ENCODE measurements at regions not wholly inside any gene's neighbourhood (a gene's known extent, or its start where the extent isn't known, plus 50 kb on each side); places are given as distances from the start of the nearest gene placed in this dataset.

GRCh38 chr1:175845338-175845737 is 101.9 kb upstream of the TNR start:
- Histone ChIP-seq H3K79me2 (ENCODE audit: control insufficient read depth, insufficient read depth, low read length) (no peaks in the 10 kb centered on the region), H3K9me3 (replicated peaks; ENCODE audit: control insufficient read depth, insufficient read depth, low read length) (no peaks in the 10 kb centered on the region), H4K20me1 (ENCODE audit: control insufficient read depth, insufficient read depth) (no peaks in the 10 kb centered on the region), H3K36me3 (ENCODE audit: control insufficient read depth in 2 of 2, insufficient read depth in 2 of 2, low read length in 1 of 2) (no peaks in the 10 kb centered on the region), H2AFZ (ENCODE audit: control insufficient read depth, low read depth, low read length) (no peak overlapping the region), H3K27ac (ENCODE audit: control insufficient read depth, insufficient read depth) (no peak overlapping the region), H3K27me3 (replicated peaks in 1 of 2; ENCODE audit: control insufficient read depth in 2 of 2, insufficient read depth in 2 of 2, low read length in 1 of 2) (peaks cover 0 to 3% of the 10 kb centered on the region in 2 experiments; a peak in 1 of 4 replicates), H3K4me3 (no peak overlapping the region), H3K9ac (ENCODE audit: control insufficient read depth, insufficient read depth, low read length) (no peak overlapping the region), H3K4me2 (ENCODE audit: control insufficient read depth, insufficient read depth) (no peak overlapping the region), H3K4me1 (ENCODE audit: control insufficient read depth, insufficient read depth, low read length) (no peaks in the 10 kb centered on the region)
- ChIA-PET POLR2A (no interaction called here), RAD21 (ENCODE audit: unreplicated experiment) (no interaction called here), CTCF (no interaction called here), SMC1A (ENCODE audit: uncharacterized antibody, unreplicated experiment) (no interaction called here)
- WGBS (ENCODE audit: insufficient coverage, insufficient replicate concordance, low lambda C conversion rate, missing lambda C conversion rate): 9% methylated on average over 3 of the region's 3 CpGs
- FAIRE-seq (no peak), ATAC-seq (no peak), DNase-seq (ENCODE audit: low read depth, low spot score) (no peak)
- no TSS peak for BruUV-seq (replicated peaks)
- TF ChIP-seq BCLAF1 (IDR thresholded peaks at IDR 0.05) (no peak), HCFC1 (IDR thresholded peaks at IDR 0.05; ENCODE audit: low read length) (no peak), MTA3 (IDR thresholded peaks at IDR 0.05; ENCODE audit: borderline replicate concordance, low read length) (no peak), BRCA1 (IDR thresholded peaks at IDR 0.05; ENCODE audit: low read depth, low read length) (no peak), NFYB (IDR thresholded peaks at IDR 0.05; ENCODE audit: insufficient read depth, low read depth, low read length) (no peak), RBBP5 (conservative IDR thresholded peaks at IDR 0.05) (no peak), CHD4 (IDR thresholded peaks at IDR 0.05) (no peak)
- in situ Hi-C loops (cut with MboI): no loop called here
- intact Hi-C loops (cut with micrococcal nuclease; ENCODE audit: unreplicated experiment): no loop called here
